ENCODE measurements at regions not wholly inside any gene's neighbourhood (a gene's known extent, or its start where the extent isn't known, plus 50 kb on each side); places are given as distances from the start of the nearest gene placed in this dataset.

DNA sequence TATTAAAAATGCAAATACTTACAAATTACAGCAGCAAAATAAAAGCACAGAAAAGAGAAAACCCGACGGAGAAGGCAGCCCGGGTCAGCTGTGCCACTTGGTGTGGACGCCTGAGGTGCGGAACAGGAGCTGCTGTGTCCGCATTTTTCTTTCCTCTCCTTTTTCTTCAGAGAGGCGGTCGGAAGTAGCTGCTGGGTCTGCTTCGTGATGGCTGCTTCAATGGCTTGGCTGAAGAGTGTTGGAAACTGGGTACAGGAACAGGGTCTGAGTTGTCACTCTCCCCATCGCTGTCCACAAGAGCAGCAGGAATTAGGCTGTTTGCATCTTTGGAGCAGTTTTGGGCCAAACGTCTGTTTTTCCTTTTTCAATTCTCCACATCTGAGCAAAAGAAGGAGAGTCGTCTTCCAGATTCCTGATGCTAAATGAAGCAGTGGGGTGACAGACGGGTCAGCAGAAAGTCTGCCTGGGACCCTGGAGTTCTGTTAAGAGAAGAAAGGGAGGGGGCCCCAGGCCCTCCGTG is 53.5 kb upstream of the ARL8B start:
- TF ChIP-seq, protein P1, sequence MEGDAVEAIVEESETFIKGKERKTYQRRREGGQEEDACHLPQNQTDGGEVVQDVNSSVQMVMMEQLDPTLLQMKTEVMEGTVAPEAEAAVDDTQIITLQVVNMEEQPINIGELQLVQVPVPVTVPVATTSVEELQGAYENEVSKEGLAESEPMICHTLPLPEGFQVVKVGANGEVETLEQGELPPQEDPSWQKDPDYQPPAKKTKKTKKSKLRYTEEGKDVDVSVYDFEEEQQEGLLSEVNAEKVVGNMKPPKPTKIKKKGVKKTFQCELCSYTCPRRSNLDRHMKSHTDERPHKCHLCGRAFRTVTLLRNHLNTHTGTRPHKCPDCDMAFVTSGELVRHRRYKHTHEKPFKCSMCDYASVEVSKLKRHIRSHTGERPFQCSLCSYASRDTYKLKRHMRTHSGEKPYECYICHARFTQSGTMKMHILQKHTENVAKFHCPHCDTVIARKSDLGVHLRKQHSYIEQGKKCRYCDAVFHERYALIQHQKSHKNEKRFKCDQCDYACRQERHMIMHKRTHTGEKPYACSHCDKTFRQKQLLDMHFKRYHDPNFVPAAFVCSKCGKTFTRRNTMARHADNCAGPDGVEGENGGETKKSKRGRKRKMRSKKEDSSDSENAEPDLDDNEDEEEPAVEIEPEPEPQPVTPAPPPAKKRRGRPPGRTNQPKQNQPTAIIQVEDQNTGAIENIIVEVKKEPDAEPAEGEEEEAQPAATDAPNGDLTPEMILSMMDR (conservative IDR thresholded peaks at IDR 0.05; ENCODE audit: low read depth, low read length): no peak
- DNase-seq (ENCODE audit: low read depth): no peak
- H3K4me3 ChIP-seq (ENCODE audit: low read depth, low read length): no peak overlapping the region

GRCh38 chr3:5069627-5070026 is 52.5 kb upstream of the ARL8B start:
- no peak for DNase-seq (ENCODE audit: low read depth)
- no peak overlapping the region for H3K4me3 ChIP-seq (ENCODE audit: low read depth, low read length)
- TF ChIP-seq, protein P1 (conservative IDR thresholded peaks at IDR 0.05; ENCODE audit: low read depth, low read length): no peak

DNA sequence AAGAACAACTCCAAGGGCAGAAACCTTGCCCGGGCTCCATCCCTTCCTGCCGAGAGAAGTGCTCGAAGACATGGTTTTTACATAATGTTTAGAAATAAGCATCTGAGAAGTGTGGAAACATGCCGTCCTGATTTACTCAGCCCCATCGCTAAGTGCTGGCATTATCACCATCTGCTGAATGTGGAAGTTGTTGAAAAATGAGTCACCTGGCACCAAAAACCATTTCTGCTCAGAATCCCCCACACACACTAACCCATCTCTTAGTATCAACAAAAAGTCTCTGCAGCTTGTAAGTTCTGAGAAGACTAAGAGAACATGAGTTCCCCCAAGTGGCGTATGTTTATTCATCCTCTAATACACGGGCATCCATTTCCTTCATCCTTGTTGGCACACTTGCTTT is 51.0 kb upstream of the ARL8B start:
- TF ChIP-seq, protein P1 (conservative IDR thresholded peaks at IDR 0.05; ENCODE audit: low read depth, low read length): peak; percentile 11
- DNase-seq (ENCODE audit: low read depth): peak; percentile 82
- no peak overlapping the region for H3K4me3 ChIP-seq (ENCODE audit: low read depth, low read length)

GRCh38 chr3:5072100-5072816 is 49.8 kb upstream of the ARL8B start:
- TF ChIP-seq, protein P1 (conservative IDR thresholded peaks at IDR 0.05; ENCODE audit: low read depth, low read length): no peak
- DNase-seq (ENCODE audit: low read depth): no peak
- no peak overlapping the region for H3K4me3 ChIP-seq (ENCODE audit: low read depth, low read length)
